GM12891 (cell line): ENCODE measurements at regions not wholly inside any gene's neighbourhood (a gene's known extent, or its start where the extent isn't known, plus 50 kb on each side); places are given as distances from the start of the nearest gene placed in this dataset.

Experiments used
- POLR2A ChIP-seq: IDR thresholded peaks from 2 replicates; pipeline ENCODE4 v1.6.1; 2011; ENCODE audit warnings: low read depth, low read length, control low read depth
- POLR2AphosphoS5 ChIP-seq: IDR thresholded peaks from 2 replicates; pipeline ENCODE4 v1.6.1; 2011; ENCODE audit warnings: low read depth, low read length, control low read depth
- SPI1 ChIP-seq: IDR thresholded peaks from 2 replicates; pipeline ENCODE4 v1.6.1; 2011; ENCODE audit warnings: low read depth, low read length, control low read depth

DNA sequence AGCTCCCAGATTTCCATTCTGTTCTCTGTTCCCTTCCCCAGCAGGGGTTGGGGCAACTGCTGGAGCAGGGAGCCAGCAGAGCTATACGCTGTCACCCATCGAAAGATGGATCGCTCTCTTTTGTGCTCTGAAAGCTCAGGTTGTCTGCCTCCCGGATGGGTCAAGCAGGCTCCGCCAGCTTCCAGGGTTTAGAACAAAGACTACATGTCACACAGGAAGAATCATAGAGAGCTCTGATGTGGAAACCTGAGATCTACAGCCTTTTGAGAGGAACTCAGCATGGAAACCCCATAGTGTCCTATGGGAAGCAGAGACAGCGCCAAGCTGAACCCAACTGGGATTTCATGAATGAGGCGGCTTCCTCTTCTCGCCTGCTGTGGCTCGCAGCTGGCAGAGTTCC, 205.4 kb downstream of the HS3ST1 start:
- TF ChIP-seq POLR2A (no peak), POLR2AphosphoS5 (no peak), SPI1 (no peak)
